Testis (tissue), 2 donors: ENCODE measurements at regions not wholly inside any gene's neighbourhood (a gene's known extent, or its start where the extent isn't known, plus 50 kb on each side); places are given as distances from the start of the nearest gene placed in this dataset.

ENCODE experiments used
- POLR2A ChIP-seq: fragments of 450-650 bp; IDR thresholded peaks from one replicate; pipeline ENCODE4 v1.6.1; 2017; ENCODE audit warnings: antibody characterized with exemption, mild to moderate bottlenecking, moderate library complexity
- TF ChIP-seq, protein P1 (sequence below), 3 experiments: fragments of 450-650 bp in 2 of 3; fragments of 200-600 bp in 1 of 3; sonication (generic) in 1 of 3; IDR thresholded peaks; one replicate each; pipeline ENCODE4 v1.5.1; 2016 to 2019; ENCODE audit warnings: antibody characterized with exemption in 3 of 3, mild to moderate bottlenecking in 2 of 3, moderate library complexity in 1 of 3

GRCh38 chr2:41486948-41487347 lies 560.9 kb upstream of the PKDCC start:
- TF ChIP-seq, protein P1, sequence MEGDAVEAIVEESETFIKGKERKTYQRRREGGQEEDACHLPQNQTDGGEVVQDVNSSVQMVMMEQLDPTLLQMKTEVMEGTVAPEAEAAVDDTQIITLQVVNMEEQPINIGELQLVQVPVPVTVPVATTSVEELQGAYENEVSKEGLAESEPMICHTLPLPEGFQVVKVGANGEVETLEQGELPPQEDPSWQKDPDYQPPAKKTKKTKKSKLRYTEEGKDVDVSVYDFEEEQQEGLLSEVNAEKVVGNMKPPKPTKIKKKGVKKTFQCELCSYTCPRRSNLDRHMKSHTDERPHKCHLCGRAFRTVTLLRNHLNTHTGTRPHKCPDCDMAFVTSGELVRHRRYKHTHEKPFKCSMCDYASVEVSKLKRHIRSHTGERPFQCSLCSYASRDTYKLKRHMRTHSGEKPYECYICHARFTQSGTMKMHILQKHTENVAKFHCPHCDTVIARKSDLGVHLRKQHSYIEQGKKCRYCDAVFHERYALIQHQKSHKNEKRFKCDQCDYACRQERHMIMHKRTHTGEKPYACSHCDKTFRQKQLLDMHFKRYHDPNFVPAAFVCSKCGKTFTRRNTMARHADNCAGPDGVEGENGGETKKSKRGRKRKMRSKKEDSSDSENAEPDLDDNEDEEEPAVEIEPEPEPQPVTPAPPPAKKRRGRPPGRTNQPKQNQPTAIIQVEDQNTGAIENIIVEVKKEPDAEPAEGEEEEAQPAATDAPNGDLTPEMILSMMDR (IDR thresholded peaks at IDR 0.05): no peak
- TF ChIP-seq POLR2A: no peak
